ENCODE measurements at regions not wholly inside any gene's neighbourhood (a gene's known extent, or its start where the extent isn't known, plus 50 kb on each side); places are given as distances from the start of the nearest gene placed in this dataset.
"Not testable (repeated sequence)": the region's sequence is repeated elsewhere in the genome, so short reads cannot be mapped to it uniquely, and the experiment has no call there.

GRCh38 chr5:92216852-92217251, 833.7 kb upstream of the ARRDC3 start:
- H3K27me3 ChIP-seq (ENCODE audit: control insufficient read depth in 2 of 2, insufficient read depth in 2 of 2, low read length in 2 of 2); H3K4me1 ChIP-seq (ENCODE audit: control insufficient read depth in 2 of 2, insufficient read depth in 2 of 2, low read length in 2 of 2); H3K27ac ChIP-seq (ENCODE audit: low read depth in 2 of 2, low read length in 2 of 2); H3K9ac ChIP-seq (ENCODE audit: low read depth in 1 of 2, low read length in 2 of 2); H3K4me3 ChIP-seq (ENCODE audit: low read length in 2 of 2); H3K36me3 ChIP-seq (ENCODE audit: control insufficient read depth in 2 of 2, insufficient read depth in 2 of 2, low read length in 2 of 2); H3K9me3 ChIP-seq (ENCODE audit: control insufficient read depth in 2 of 2, low read length in 2 of 2): not testable (repeated sequence)

DNA sequence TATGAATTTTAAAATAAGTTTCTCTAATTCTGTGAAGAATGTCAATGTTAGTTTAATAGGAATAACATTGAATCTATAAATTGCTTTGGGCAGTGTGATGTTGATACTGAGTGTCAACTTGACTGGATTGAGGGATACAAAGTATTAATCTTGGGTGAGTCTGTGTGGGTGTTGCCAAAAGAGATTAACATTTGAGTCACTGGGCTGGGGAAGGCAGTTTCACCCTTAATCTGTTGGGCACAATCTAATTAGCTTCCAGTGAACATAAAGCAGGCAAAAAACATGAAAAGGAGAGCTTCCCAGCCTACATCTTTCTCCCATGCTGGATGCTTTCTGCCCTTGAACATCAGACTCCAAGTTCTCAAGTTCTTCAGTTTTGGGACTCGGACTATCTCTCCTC, 832.0 kb upstream of the ARRDC3 start:
- Histone ChIP-seq H3K9me3 (ENCODE audit: control insufficient read depth in 2 of 2, low read length in 2 of 2) (no peaks in the 10 kb centered on the region), H3K27ac (ENCODE audit: low read depth in 2 of 2, low read length in 2 of 2) (no peak overlapping the region), H3K27me3 (ENCODE audit: control insufficient read depth in 2 of 2, insufficient read depth in 2 of 2, low read length in 2 of 2) (no peaks in the 10 kb centered on the region), H3K4me3 (ENCODE audit: low read length in 2 of 2) (no peak overlapping the region), H3K36me3 (ENCODE audit: control insufficient read depth in 2 of 2, insufficient read depth in 2 of 2, low read length in 2 of 2) (no peaks in the 10 kb centered on the region), H3K9ac (ENCODE audit: low read depth in 1 of 2, low read length in 2 of 2) (no peak overlapping the region), H3K4me1 (ENCODE audit: control insufficient read depth in 2 of 2, insufficient read depth in 2 of 2, low read length in 2 of 2) (no peaks in the 10 kb centered on the region)

- Histone ChIP-seq H3K27me3 (ENCODE audit: control insufficient read depth in 2 of 2, insufficient read depth in 2 of 2, low read length in 2 of 2) (no peaks in the 10 kb centered on the region), H3K36me3 (ENCODE audit: control insufficient read depth in 2 of 2, insufficient read depth in 2 of 2, low read length in 2 of 2) (no peaks in the 10 kb centered on the region), H3K27ac (ENCODE audit: low read depth in 2 of 2, low read length in 2 of 2) (no peak overlapping the region), H3K9me3 (ENCODE audit: control insufficient read depth in 2 of 2, low read length in 2 of 2) (no peaks in the 10 kb centered on the region), H3K9ac (ENCODE audit: low read depth in 1 of 2, low read length in 2 of 2) (no peak overlapping the region), H3K4me1 (ENCODE audit: control insufficient read depth in 2 of 2, insufficient read depth in 2 of 2, low read length in 2 of 2) (no peaks in the 10 kb centered on the region), H3K4me3 (ENCODE audit: low read length in 2 of 2) (no peak overlapping the region)
Observed at GRCh38 chr5:92208265-92208664, 825.1 kb upstream of the ARRDC3 start.

DNA sequence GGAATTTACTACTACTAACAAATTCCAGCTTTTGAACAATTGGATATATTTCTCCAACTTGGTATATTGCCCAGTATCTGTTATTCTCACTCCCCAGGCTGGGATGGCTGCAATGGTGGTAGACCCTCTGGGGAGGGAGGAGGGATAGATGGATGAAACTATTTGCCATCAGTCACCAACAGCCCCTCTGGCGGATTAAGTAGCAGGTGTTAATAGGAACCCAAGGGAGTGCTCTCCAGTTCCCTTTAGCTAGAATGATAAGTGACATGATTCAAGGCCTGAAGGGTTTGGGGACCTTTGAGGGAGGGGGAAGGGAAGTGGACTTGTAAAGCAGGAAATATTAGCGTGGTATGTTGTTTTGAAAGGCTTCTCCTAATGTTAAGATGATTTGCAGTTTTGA, 824.0 kb upstream of the ARRDC3 start:
- H3K9ac ChIP-seq (ENCODE audit: low read depth in 1 of 2, low read length in 2 of 2), result no peak overlapping the region

DNA sequence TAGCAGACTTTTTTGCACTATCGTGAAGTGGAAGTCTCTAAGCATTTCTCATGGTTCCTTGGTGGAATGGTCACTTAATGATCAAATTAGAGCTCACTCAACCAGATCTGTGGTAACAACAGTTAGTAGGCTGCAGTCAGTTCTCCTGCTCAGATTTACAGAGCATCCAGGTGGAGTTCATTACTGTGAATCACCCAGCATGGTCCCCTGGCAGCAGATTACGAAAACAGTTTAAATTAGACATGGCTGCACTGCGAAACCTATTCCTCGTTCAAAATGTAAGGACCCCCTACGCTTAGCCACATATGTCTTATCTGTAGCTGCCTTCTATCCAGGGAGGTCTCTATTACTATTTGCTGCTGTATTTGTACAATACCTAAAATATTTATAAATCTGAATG, 823.6 kb upstream of the ARRDC3 start:
- no peak overlapping the region for H3K27ac ChIP-seq (ENCODE audit: low read depth in 2 of 2, low read length in 2 of 2)
- no peaks in the 10 kb centered on the region for H3K4me1 ChIP-seq (ENCODE audit: control insufficient read depth in 2 of 2, insufficient read depth in 2 of 2, low read length in 2 of 2)
- no peaks in the 10 kb centered on the region for H3K27me3 ChIP-seq (ENCODE audit: control insufficient read depth in 2 of 2, insufficient read depth in 2 of 2, low read length in 2 of 2)
- no peaks in the 10 kb centered on the region for H3K9me3 ChIP-seq (ENCODE audit: control insufficient read depth in 2 of 2, low read length in 2 of 2)
- H3K36me3 ChIP-seq (ENCODE audit: control insufficient read depth in 2 of 2, insufficient read depth in 2 of 2, low read length in 2 of 2), result no peaks in the 10 kb centered on the region
- H3K9ac ChIP-seq (ENCODE audit: low read depth in 1 of 2, low read length in 2 of 2), result no peak overlapping the region
- H3K4me3 ChIP-seq (ENCODE audit: low read length in 2 of 2), result no peak overlapping the region

More for the DNA sequence above, 824.0 kb upstream of the ARRDC3 start:
- H3K27me3 ChIP-seq (ENCODE audit: control insufficient read depth in 2 of 2, insufficient read depth in 2 of 2, low read length in 2 of 2), result no peaks in the 10 kb centered on the region
- no peaks in the 10 kb centered on the region for H3K4me1 ChIP-seq (ENCODE audit: control insufficient read depth in 2 of 2, insufficient read depth in 2 of 2, low read length in 2 of 2)
- no peak overlapping the region for H3K27ac ChIP-seq (ENCODE audit: low read depth in 2 of 2, low read length in 2 of 2)
- no peak overlapping the region for H3K4me3 ChIP-seq (ENCODE audit: low read length in 2 of 2)
- no peaks in the 10 kb centered on the region for H3K36me3 ChIP-seq (ENCODE audit: control insufficient read depth in 2 of 2, insufficient read depth in 2 of 2, low read length in 2 of 2)
- no peaks in the 10 kb centered on the region for H3K9me3 ChIP-seq (ENCODE audit: control insufficient read depth in 2 of 2, low read length in 2 of 2)

DNA sequence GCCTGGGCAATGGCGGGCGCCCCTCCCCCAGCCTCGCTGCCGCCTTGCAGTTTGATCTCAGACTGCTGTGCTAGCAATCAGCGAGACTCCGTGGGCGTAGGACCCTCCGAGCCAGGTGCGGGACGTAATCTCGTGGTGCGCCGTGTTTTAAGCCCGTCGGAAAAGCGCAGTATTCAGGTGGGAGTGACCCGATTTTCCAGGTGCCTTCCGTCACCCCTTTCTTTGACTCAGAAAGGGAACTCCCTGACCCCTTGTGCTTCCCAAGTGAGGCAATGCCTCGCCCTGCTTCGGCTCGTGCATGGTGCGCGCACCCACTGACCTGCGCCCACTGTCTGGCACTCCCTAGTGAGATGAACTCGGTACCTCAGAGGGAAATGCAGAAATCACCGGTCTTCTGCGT, 815.9 kb upstream of the ARRDC3 start:
- not testable (repeated sequence) for H3K27ac ChIP-seq (ENCODE audit: low read depth in 2 of 2, low read length in 2 of 2)

GRCh38 chr5:92181656-92182055, 798.5 kb upstream of the ARRDC3 start:
- H3K9me3 ChIP-seq (ENCODE audit: control insufficient read depth in 2 of 2, low read length in 2 of 2), result no peaks in the 10 kb centered on the region
- H3K4me3 ChIP-seq (ENCODE audit: low read length in 2 of 2), result no peak overlapping the region
- no peaks in the 10 kb centered on the region for H3K36me3 ChIP-seq (ENCODE audit: control insufficient read depth in 2 of 2, insufficient read depth in 2 of 2, low read length in 2 of 2)
- no peaks in the 10 kb centered on the region for H3K27me3 ChIP-seq (ENCODE audit: control insufficient read depth in 2 of 2, insufficient read depth in 2 of 2, low read length in 2 of 2)
- no peak overlapping the region for H3K27ac ChIP-seq (ENCODE audit: low read depth in 2 of 2, low read length in 2 of 2)
- no peak overlapping the region for H3K9ac ChIP-seq (ENCODE audit: low read depth in 1 of 2, low read length in 2 of 2)
- H3K4me1 ChIP-seq (ENCODE audit: control insufficient read depth in 2 of 2, insufficient read depth in 2 of 2, low read length in 2 of 2), result no peaks in the 10 kb centered on the region

More for the DNA sequence above, 815.9 kb upstream of the ARRDC3 start:
- not testable (repeated sequence) for H3K4me1 ChIP-seq (ENCODE audit: control insufficient read depth in 2 of 2, insufficient read depth in 2 of 2, low read length in 2 of 2); H3K27me3 ChIP-seq (ENCODE audit: control insufficient read depth in 2 of 2, insufficient read depth in 2 of 2, low read length in 2 of 2); H3K36me3 ChIP-seq (ENCODE audit: control insufficient read depth in 2 of 2, insufficient read depth in 2 of 2, low read length in 2 of 2); H3K9me3 ChIP-seq (ENCODE audit: control insufficient read depth in 2 of 2, low read length in 2 of 2); H3K9ac ChIP-seq (ENCODE audit: low read depth in 1 of 2, low read length in 2 of 2); H3K4me3 ChIP-seq (ENCODE audit: low read length in 2 of 2)

GRCh38 chr5:92180391-92180790, 797.3 kb upstream of the ARRDC3 start:
- Histone ChIP-seq H3K4me1 (ENCODE audit: control insufficient read depth in 2 of 2, insufficient read depth in 2 of 2, low read length in 2 of 2) (no peaks in the 10 kb centered on the region), H3K9ac (ENCODE audit: low read depth in 1 of 2, low read length in 2 of 2) (no peak overlapping the region), H3K4me3 (ENCODE audit: low read length in 2 of 2) (no peak overlapping the region), H3K27ac (ENCODE audit: low read depth in 2 of 2, low read length in 2 of 2) (no peak overlapping the region), H3K9me3 (ENCODE audit: control insufficient read depth in 2 of 2, low read length in 2 of 2) (no peaks in the 10 kb centered on the region), H3K36me3 (ENCODE audit: control insufficient read depth in 2 of 2, insufficient read depth in 2 of 2, low read length in 2 of 2) (no peaks in the 10 kb centered on the region), H3K27me3 (ENCODE audit: control insufficient read depth in 2 of 2, insufficient read depth in 2 of 2, low read length in 2 of 2) (no peaks in the 10 kb centered on the region)

DNA sequence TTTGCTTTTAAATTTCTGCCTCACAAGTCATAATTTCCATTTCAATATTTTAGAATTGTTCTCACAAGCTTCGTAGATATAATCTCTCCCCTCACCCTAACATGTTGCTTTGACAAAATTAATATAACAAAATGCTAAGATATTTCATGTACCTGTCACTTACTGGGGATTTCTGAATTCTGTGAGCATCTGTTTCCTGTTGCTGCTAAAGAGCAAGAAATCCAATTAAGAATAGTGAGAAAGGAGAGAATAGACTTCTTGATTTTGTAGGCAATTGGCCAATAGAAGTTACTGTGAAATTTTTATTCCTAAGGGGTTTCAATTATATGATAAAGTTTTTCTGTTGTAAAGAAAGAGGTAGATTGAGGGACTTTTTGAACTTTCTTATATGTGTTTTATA, 796.5 kb upstream of the ARRDC3 start:
- no peaks in the 10 kb centered on the region for H3K36me3 ChIP-seq (ENCODE audit: control insufficient read depth in 2 of 2, insufficient read depth in 2 of 2, low read length in 2 of 2)
- no peaks in the 10 kb centered on the region for H3K27me3 ChIP-seq (ENCODE audit: control insufficient read depth in 2 of 2, insufficient read depth in 2 of 2, low read length in 2 of 2)
- no peak overlapping the region for H3K9ac ChIP-seq (ENCODE audit: low read depth in 1 of 2, low read length in 2 of 2)
- H3K27ac ChIP-seq (ENCODE audit: low read depth in 2 of 2, low read length in 2 of 2), result no peak overlapping the region
- no peaks in the 10 kb centered on the region for H3K4me1 ChIP-seq (ENCODE audit: control insufficient read depth in 2 of 2, insufficient read depth in 2 of 2, low read length in 2 of 2)
- H3K4me3 ChIP-seq (ENCODE audit: low read length in 2 of 2), result no peak overlapping the region
- H3K9me3 ChIP-seq (ENCODE audit: control insufficient read depth in 2 of 2, low read length in 2 of 2), result no peaks in the 10 kb centered on the region

- Histone ChIP-seq H3K27ac (ENCODE audit: low read depth in 2 of 2, low read length in 2 of 2) (no peak overlapping the region), H3K9me3 (ENCODE audit: control insufficient read depth in 2 of 2, low read length in 2 of 2) (no peaks in the 10 kb centered on the region), H3K4me1 (ENCODE audit: control insufficient read depth in 2 of 2, insufficient read depth in 2 of 2, low read length in 2 of 2) (no peaks in the 10 kb centered on the region), H3K4me3 (ENCODE audit: low read length in 2 of 2) (no peak overlapping the region), H3K36me3 (ENCODE audit: control insufficient read depth in 2 of 2, insufficient read depth in 2 of 2, low read length in 2 of 2) (no peaks in the 10 kb centered on the region), H3K27me3 (ENCODE audit: control insufficient read depth in 2 of 2, insufficient read depth in 2 of 2, low read length in 2 of 2) (no peaks in the 10 kb centered on the region), H3K9ac (ENCODE audit: low read depth in 1 of 2, low read length in 2 of 2) (no peak overlapping the region)
Observed at GRCh38 chr5:92177926-92178487, 794.9 kb upstream of the ARRDC3 start.

DNA sequence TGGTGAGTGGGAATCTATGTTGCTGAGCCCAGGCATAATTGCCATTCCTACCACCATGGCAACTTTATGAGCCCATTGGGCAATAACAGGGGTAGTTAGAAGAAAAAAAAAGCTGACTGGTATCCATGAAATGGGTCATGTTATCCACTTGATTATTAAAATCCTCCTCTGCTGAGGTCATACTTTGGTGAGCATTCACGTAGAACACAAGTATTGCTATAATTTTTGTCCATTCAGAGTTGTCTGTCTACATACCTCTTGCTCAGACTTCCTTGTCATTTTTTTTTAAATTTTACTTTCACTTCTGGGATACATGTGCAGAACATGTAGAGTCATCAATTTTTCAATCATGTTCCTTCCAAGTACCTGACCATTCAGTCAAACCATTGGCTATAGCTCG, 780.8 kb upstream of the ARRDC3 start:
- no peak overlapping the region for H3K9ac ChIP-seq (ENCODE audit: low read depth in 1 of 2, low read length in 2 of 2)
- no peaks in the 10 kb centered on the region for H3K9me3 ChIP-seq (ENCODE audit: control insufficient read depth in 2 of 2, low read length in 2 of 2)
- no peak overlapping the region for H3K27ac ChIP-seq (ENCODE audit: low read depth in 2 of 2, low read length in 2 of 2)

More for the DNA sequence above, 780.8 kb upstream of the ARRDC3 start:
- Histone ChIP-seq H3K27me3 (ENCODE audit: control insufficient read depth in 2 of 2, insufficient read depth in 2 of 2, low read length in 2 of 2) (no peaks in the 10 kb centered on the region), H3K4me1 (ENCODE audit: control insufficient read depth in 2 of 2, insufficient read depth in 2 of 2, low read length in 2 of 2) (no peaks in the 10 kb centered on the region), H3K36me3 (ENCODE audit: control insufficient read depth in 2 of 2, insufficient read depth in 2 of 2, low read length in 2 of 2) (no peaks in the 10 kb centered on the region), H3K4me3 (ENCODE audit: low read length in 2 of 2) (no peak overlapping the region)

All from mucosa of rectum (tissue), 2 donors.